Pancreas (tissue), 10 donors: ENCODE measurements at regions not wholly inside any gene's neighbourhood (a gene's known extent, or its start where the extent isn't known, plus 50 kb on each side); places are given as distances from the start of the nearest gene placed in this dataset.
A peak's percentile ranks its signal among the peaks of the same experiment; 100 is the strongest.

Experiments
- ATAC-seq, 4 donors: fragments of 200-7000 bp; cut with Tn5 transposase; one replicate each; pipeline versions ENCODE4 v1.8.0 to v1.9.1; 2020; ENCODE audit warnings: mild to moderate bottlenecking in 4 of 4, moderate library complexity in 4 of 4
- DNase-seq, 6 donors: peaks; one replicate each; pipeline ENCODE4 v3.0.0-alpha.2; 2020
- FAIRE-seq: peaks from 2 replicates; lab custom pipeline; 2012; peaks lifted over from hg19 to GRCh38; lab: Jason Lieb, UNC
- H3K27ac ChIP-seq, 4 donors: fragments of 200-600 bp; sonication (generic); 1 replicate in 3 of 4; 2 replicates in 1 of 4; pipeline versions ENCODE4 v1.5.0 to v1.8.0; 2020
- H3K27me3 ChIP-seq, 4 donors: fragments of 200-600 bp; one replicate each; pipeline ENCODE4 v1.8.0; 2021
- H3K36me3 ChIP-seq, 3 donors: fragments of 200-600 bp; sonication (generic) in 1 of 3; one replicate each; pipeline versions ENCODE4 v1.5.0 to v1.8.0; 2020 to 2021
- H3K4me1 ChIP-seq, 3 donors: fragments of 200-600 bp; one replicate each; pipeline ENCODE4 v1.8.0; 2021
- H3K4me3 ChIP-seq, 4 donors: fragments of 200-600 bp; sonication (generic) in 2 of 4; one replicate each; pipeline versions ENCODE4 v1.5.0 to v1.8.0; 2020 to 2021
- H3K9me3 ChIP-seq, 4 donors: fragments of 200-600 bp; one replicate each; pipeline ENCODE4 v1.8.0; 2021
- CTCF ChIP-seq, 4 donors: fragments of 200-600 bp; sonication (generic) in 3 of 4; IDR thresholded peaks; one replicate each; pipeline versions ENCODE4 v1.5.0 to v1.8.0; 2021; ENCODE audit warnings: antibody characterized with exemption in 4 of 4
- WGBS, 2 donors: extraction: QIAGEN DNeasy Blood & Tissue Kit; methylation state at CpG; one replicate each; pipeline ENCODE4 v1.1.7; 2013; 5-methylcytosine and 5-hydroxymethylcytosine counted together
- intact Hi-C, 3 donors: fragments of 100-400 bp; cut with DNase I; formaldehyde crosslinking; loops; one replicate each; pipeline versions ENCODE4 v1.11.1 to v1.14.2; 2022
- donor health status: healthy with polysubstance abuse.
- donor health status: DM: no; HTN: no; CAD: no; lungs with moderate emphysema.
- donor health status: DM: no; HTN: no; CAD: no.
- donor health status: control.
- donor health status: control.
- donor health status: Bipolar disorder and iron deficiency.
- donor health status: DM: yes; HTN: yes; CAD: no.
- donor health status: DM: no; HTN: no; CAD: no.
- donor health status: DM: no; HTN: no; CAD: no.
- donor health status: DM: yes; HTN: yes; CAD: no.

- no peak for TF ChIP-seq CTCF (IDR thresholded peaks at IDR 0.05)
- no peak overlapping the region for H3K4me3 ChIP-seq
- FAIRE-seq = no peak
Observed at GRCh38 chr18:6659963-6660725, 69.4 kb upstream of the ARHGAP28 start.

GRCh38 chr18:6661692-6662415, 67.7 kb upstream of the ARHGAP28 start:
- H3K4me1 ChIP-seq = no peaks in the 10 kb centered on the region
- intact Hi-C loops = no loop called here
- TF ChIP-seq CTCF (IDR thresholded peaks at IDR 0.05) = no peak
- FAIRE-seq (no peak), DNase-seq (no peak), ATAC-seq (peak in 1 of 4 donors; percentile 34)
- WGBS, 2 donors = 46 to 50% methylated on average over 4 of the region's 4 CpGs
- H3K27ac ChIP-seq = no peak overlapping the region
- no peak overlapping the region for H3K4me3 ChIP-seq
- H3K36me3 ChIP-seq = no peaks in the 10 kb centered on the region
- H3K27me3 ChIP-seq = no peaks in the 10 kb centered on the region
- no peaks in the 10 kb centered on the region for H3K9me3 ChIP-seq

More at GRCh38 chr18:6659963-6660725, 69.4 kb upstream of the ARHGAP28 start:
- no peaks in the 10 kb centered on the region for H3K4me1 ChIP-seq
- ATAC-seq (no peak), DNase-seq (no peak)
- intact Hi-C loops = no loop called here
- no peaks in the 10 kb centered on the region for H3K27me3 ChIP-seq
- H3K9me3 ChIP-seq = no peaks in the 10 kb centered on the region
- 74 to 82% methylated on average over 7 of the region's 7 CpGs for WGBS, 2 donors
- H3K27ac ChIP-seq = no peak overlapping the region
- no peaks in the 10 kb centered on the region for H3K36me3 ChIP-seq

- intact Hi-C loops = no loop called here
- 48 to 71% methylated on average over 3 of the region's 3 CpGs for WGBS, 2 donors
Observed at GRCh38 chr18:6666012-6666685, 63.4 kb upstream of the ARHGAP28 start.

GRCh38 chr18:6668836-6669235, 60.7 kb upstream of the ARHGAP28 start:
- H3K27me3 ChIP-seq = no peaks in the 10 kb centered on the region
- H3K27ac ChIP-seq = no peak overlapping the region
- no peak for ATAC-seq
- no peaks in the 10 kb centered on the region for H3K36me3 ChIP-seq
- intact Hi-C loops = no loop called here
- DNase-seq = no peak
- H3K4me1 ChIP-seq = no peaks in the 10 kb centered on the region
- 93 to 97% methylated on average over 1 of the region's 1 CpG for WGBS, 2 donors
- no peaks in the 10 kb centered on the region for H3K9me3 ChIP-seq
- no peak overlapping the region for H3K4me3 ChIP-seq
- no peak for FAIRE-seq
- no peak for TF ChIP-seq CTCF (IDR thresholded peaks at IDR 0.05)

More at GRCh38 chr18:6666012-6666685, 63.4 kb upstream of the ARHGAP28 start:
- no peak for TF ChIP-seq CTCF (IDR thresholded peaks at IDR 0.05)
- no peak for ATAC-seq
- Histone ChIP-seq H3K27ac (no peak overlapping the region), H3K27me3 (no peaks in the 10 kb centered on the region), H3K4me3 (no peak overlapping the region), H3K4me1 (no peaks in the 10 kb centered on the region), H3K9me3 (no peaks in the 10 kb centered on the region), H3K36me3 (no peaks in the 10 kb centered on the region)
- peak; percentile 53 for FAIRE-seq
- no peak for DNase-seq
